ENCODE measurements at regions not wholly inside any gene's neighbourhood (a gene's known extent, or its start where the extent isn't known, plus 50 kb on each side); places are given as distances from the start of the nearest gene placed in this dataset.

- Histone ChIP-seq H3K27me3 (no peaks in the 10 kb centered on the region), H3K9me3 (no peaks in the 10 kb centered on the region), H3K4me1 (peaks cover 0 to 43% (median 17%) of the 10 kb centered on the region in 4 donors), H3K36me3 (no peaks in the 10 kb centered on the region), H3K4me3 (peak overlapping the region; percentile 25 to 56 (median 38)), H3K27ac (peak overlapping the region; percentile 78 to 91 (median 89))
- peak; percentile 74 for TF ChIP-seq POLR2A (IDR thresholded peaks at IDR 0.05)
- peak in 1 of 4 donors; percentile 22 for TF ChIP-seq CTCF (IDR thresholded peaks at IDR 0.05)
- 19% methylated on average over 4 of the region's 5 CpGs for WGBS (ENCODE audit: insufficient coverage, low coverage, low lambda C conversion rate, missing lambda C conversion rate)
- ATAC-seq (peak; percentile 58 to 77 (median 74)), DNase-seq (peak; percentile 39 to 75 (median 57))
- intact Hi-C loops (cut with DNase I): no loop called here
Observed at GRCh38 chr3:150251187-150252062, 156.7 kb upstream of the TSC22D2 start.

- WGBS (ENCODE audit: insufficient coverage, low coverage, low lambda C conversion rate, missing lambda C conversion rate): 79% methylated on average over 7 of the region's 7 CpGs
- Histone ChIP-seq H3K9me3 (no peaks in the 10 kb centered on the region), H3K4me3 (no peak overlapping the region), H3K27me3 (no peaks in the 10 kb centered on the region), H3K4me1 (peaks cover 0 to 28% (median 11%) of the 10 kb centered on the region in 4 donors), H3K36me3 (no peaks in the 10 kb centered on the region), H3K27ac (peak overlapping the region in 1 of 3 donors; percentile 91)
- ATAC-seq: no peak
- intact Hi-C loops (cut with DNase I): no loop called here
- no peak for TF ChIP-seq POLR2A (IDR thresholded peaks at IDR 0.05)
- no peak for TF ChIP-seq CTCF (IDR thresholded peaks at IDR 0.05)
- DNase-seq: no peak
Observed at GRCh38 chr3:150249779-150250470, 158.2 kb upstream of the TSC22D2 start.

DNA sequence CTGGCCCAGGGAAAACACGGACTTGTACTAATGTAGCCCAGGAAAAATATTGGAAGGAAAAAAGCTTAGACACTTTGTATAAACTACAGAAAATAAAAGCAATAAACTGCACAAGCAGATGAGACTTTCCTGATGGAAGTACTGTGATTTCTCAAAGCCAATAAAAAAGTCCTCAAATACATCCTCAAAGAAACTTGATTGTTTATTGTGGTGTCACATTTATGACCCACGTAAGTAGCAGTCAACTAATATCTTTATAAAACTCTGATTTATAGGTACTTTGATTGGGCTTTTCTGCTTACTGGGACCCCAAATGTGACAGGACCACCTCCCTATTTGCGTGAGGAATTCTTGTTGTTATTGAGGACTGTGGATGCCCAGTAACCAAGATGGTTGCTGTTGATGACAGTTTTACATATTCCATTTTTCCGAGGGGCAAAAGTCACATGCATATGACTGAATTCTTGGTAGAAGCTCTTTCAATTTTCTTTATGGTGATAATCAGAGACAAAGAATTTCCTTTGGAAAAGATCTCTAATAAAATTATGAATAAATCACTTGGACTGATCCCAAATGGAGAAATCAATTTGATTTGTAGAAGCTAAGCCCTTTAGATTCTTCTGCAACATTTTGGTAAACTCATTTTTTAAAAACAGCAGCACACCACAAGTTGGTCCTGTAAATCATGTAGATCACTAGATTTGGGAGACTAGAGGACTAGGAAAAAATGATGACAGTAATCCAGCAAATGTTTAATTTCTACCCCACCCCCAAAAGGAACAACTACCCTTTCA lies 159.0 kb upstream of the TSC22D2 start:
- ATAC-seq: no peak
- Histone ChIP-seq H3K27ac (no peak overlapping the region), H3K27me3 (no peaks in the 10 kb centered on the region), H3K36me3 (no peaks in the 10 kb centered on the region), H3K9me3 (no peaks in the 10 kb centered on the region), H3K4me1 (peaks cover 0 to 20% (median 9%) of the 10 kb centered on the region in 4 donors), H3K4me3 (no peak overlapping the region)
- no peak for TF ChIP-seq CTCF (IDR thresholded peaks at IDR 0.05)
- no peak for TF ChIP-seq POLR2A (IDR thresholded peaks at IDR 0.05)
- no peak for DNase-seq
- intact Hi-C loops (cut with DNase I): no loop called here
- WGBS (ENCODE audit: insufficient coverage, low coverage, low lambda C conversion rate, missing lambda C conversion rate): 79% methylated on average over 3 of the region's 4 CpGs

DNA sequence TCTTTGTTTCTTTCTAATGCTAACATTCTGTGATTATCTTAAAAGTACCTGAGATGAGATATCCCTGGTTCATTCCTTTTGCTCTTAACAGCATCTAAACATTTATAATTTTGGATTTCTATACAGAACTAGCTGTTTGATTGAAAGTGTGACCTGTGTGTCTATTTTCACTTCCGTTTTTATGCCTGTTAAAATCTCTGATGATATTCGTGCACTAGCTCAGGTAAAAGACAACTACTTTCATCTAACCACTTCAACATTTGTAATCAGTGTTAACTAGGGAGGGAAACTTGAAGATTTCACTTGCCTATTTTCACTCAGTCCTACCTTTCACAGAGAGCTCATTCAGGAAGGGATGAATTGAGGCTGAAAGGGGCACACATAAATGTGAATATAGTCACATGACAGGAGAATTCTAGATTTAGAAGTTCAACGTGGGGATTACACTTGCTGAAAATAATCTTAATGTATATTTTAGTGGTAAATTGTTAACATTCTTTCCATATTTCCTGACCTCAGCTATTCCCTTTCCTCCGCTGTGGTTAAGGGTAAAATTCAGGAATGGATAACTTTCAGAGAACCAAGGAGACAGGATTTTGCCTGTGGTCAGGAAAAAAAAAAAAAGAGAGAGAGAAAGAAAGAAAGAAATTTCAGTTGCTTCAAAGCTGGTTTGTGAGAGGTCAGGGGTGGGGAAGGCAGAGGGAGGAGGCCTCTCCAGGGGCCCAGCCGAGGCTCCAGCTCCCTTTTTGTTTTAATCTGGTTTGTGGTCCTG lies 159.8 kb upstream of the TSC22D2 start:
- no peaks in the 10 kb centered on the region for H3K36me3 ChIP-seq
- no peaks in the 10 kb centered on the region for H3K27me3 ChIP-seq
- H3K27ac ChIP-seq: no peak overlapping the region
- no peak overlapping the region for H3K4me3 ChIP-seq
- ATAC-seq (no peak), DNase-seq (no peak)
- intact Hi-C loops (cut with DNase I): no loop called here
- WGBS (ENCODE audit: insufficient coverage, low coverage, low lambda C conversion rate, missing lambda C conversion rate): 54% methylated on average over 5 of the region's 5 CpGs
- TF ChIP-seq POLR2A (IDR thresholded peaks at IDR 0.05) (no peak), CTCF (IDR thresholded peaks at IDR 0.05) (no peak)
- H3K4me1 ChIP-seq: peaks cover 0 to 13% (median 6%) of the 10 kb centered on the region in 4 donors
- H3K9me3 ChIP-seq: no peaks in the 10 kb centered on the region
